ENCODE measurements at regions not wholly inside any gene's neighbourhood (a gene's known extent, or its start where the extent isn't known, plus 50 kb on each side); places are given as distances from the start of the nearest gene placed in this dataset.

DNA sequence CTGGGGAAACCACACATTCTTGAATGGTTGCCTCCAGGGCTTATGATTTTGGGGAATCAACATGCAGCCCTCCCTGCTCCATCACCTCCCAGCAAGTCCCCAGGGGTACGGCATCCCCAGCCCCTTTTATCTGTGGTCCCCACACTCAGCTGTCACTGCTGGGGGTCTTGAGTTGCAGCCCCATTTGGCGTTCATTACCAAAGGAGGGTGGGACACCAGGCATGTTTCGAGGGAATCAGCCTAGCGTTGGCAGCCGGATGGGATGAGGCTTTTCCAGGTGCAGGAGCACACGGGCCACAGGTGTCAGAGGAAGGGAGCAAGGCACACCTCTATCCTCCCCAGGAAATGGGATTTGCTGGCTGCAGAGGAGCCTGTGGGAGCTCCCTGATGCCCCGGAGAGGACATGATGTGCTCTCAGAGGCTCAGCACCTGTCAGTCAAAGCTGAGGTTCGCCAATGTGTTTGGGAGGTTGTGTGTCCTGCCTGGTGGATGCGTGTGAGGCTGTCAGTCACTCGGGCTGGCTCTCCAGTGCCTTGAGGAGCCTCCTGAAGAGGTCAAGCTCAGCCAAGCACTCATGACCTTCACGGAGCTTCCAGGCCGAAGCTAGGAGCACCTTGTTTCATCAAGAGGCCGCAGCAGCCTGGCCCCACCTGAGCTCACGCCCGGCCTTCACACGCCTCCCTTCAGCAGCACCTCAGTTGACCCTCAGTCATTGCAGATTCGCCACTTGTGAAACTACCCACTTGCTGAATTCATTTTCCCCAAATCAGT lies 95.0 kb downstream of the ERMARD start:
- 89% methylated on average over 17 of the region's 17 CpGs; no CpG with 5 or more reads in 1 of the 2 experiments for WGBS, 2 experiments (ENCODE audit: extremely low coverage in 1 of 2, insufficient coverage in 1 of 2, insufficient read length in 1 of 2, insufficient replicate concordance in 2 of 2, low coverage in 1 of 2, low lambda C conversion rate in 2 of 2, missing lambda C conversion rate in 1 of 2)
- TF ChIP-seq YY1 (IDR thresholded peaks at IDR 0.05; ENCODE audit: low read depth, low read length): no peak
- TF ChIP-seq EP300 (IDR thresholded peaks at IDR 0.05; ENCODE audit: borderline replicate concordance in 1 of 2, low read depth in 2 of 2, low read length in 2 of 2): no peak
- TF ChIP-seq SIN3A (conservative IDR thresholded peaks at IDR 0.05 in 1 of 2, IDR thresholded peaks at IDR 0.05 in 1 of 2; ENCODE audit: low read depth in 1 of 2, low read length in 2 of 2): no peak
- TF ChIP-seq TAF1 (IDR thresholded peaks at IDR 0.05; ENCODE audit: low read depth, low read length): no peak
- no peak for TF ChIP-seq CHD1 (IDR thresholded peaks at IDR 0.05; ENCODE audit: low read depth, low read length)
- TF ChIP-seq CEBPB (IDR thresholded peaks at IDR 0.05; ENCODE audit: low read depth, low read length): no peak
- no peak for TF ChIP-seq POLR2AphosphoS5 (IDR thresholded peaks at IDR 0.05; ENCODE audit: low read depth, low read length)
- H4K20me1 ChIP-seq (replicated peaks in 1 of 2; ENCODE audit: control insufficient read depth in 1 of 2, insufficient read depth in 2 of 2, low read length in 2 of 2): peaks cover 0 to 1% of the 10 kb centered on the region in 2 experiments
- FAIRE-seq: no peak
- H3K36me3 ChIP-seq (ENCODE audit: control insufficient read depth in 2 of 4, insufficient read depth in 4 of 4, low read length in 3 of 4): no peaks in the 10 kb centered on the region
- H2AFZ ChIP-seq (ENCODE audit: low read length): no peak overlapping the region
- no peak overlapping the region for H3K27ac ChIP-seq (ENCODE audit: low read depth, low read length)
- no peaks in the 10 kb centered on the region for H3K79me2 ChIP-seq (ENCODE audit: control insufficient read depth in 1 of 2, insufficient read depth in 2 of 2, low read length in 2 of 2)
- no peaks in the 10 kb centered on the region for H3K79me1 ChIP-seq (ENCODE audit: low read depth, low read length)
- H2BK15ac ChIP-seq (ENCODE audit: low read length): no peak overlapping the region
- ChIA-PET POLR2A (ENCODE audit: partially characterized antibody) (no interaction called here), CTCF (ENCODE audit: partially characterized antibody) (interaction anchor here (1.4 to 11.8 kb wide), 3 partner anchors 9 to 40 kb away, joined by 4 to 85 read pairs (median 10); no protein-coding TSS in a partner anchor)
- no peak overlapping the region for H3K4me3 ChIP-seq (ENCODE audit: extremely low read depth in 1 of 4, insufficient read depth in 2 of 4, low read depth in 3 of 4, low read length in 4 of 4)
- H3K4ac ChIP-seq (replicated peaks; ENCODE audit: insufficient read length, low read depth, low read length): no peak overlapping the region
- no peaks in the 10 kb centered on the region for H3K4me1 ChIP-seq (replicated peaks in 1 of 4; ENCODE audit: control insufficient read depth in 3 of 4, insufficient read depth in 4 of 4, low read length in 3 of 4)
- no peak overlapping the region for H2AK5ac ChIP-seq (ENCODE audit: low read depth, low read length)
- no peak for DNase-seq (ENCODE audit: low read depth in 1 of 2, low spot score in 2 of 2)
- H3K9ac ChIP-seq (replicated peaks in 1 of 4; ENCODE audit: extremely low read depth in 1 of 4, low read depth in 3 of 4, low read length in 3 of 4): no peak overlapping the region
- H4K5ac ChIP-seq (ENCODE audit: insufficient read length, low read depth, low read length): no peak overlapping the region
- no peak overlapping the region for H3K18ac ChIP-seq (ENCODE audit: extremely low read depth, low read length)
- no peak overlapping the region for H2BK120ac ChIP-seq (replicated peaks; ENCODE audit: low read depth, low read length)
- H2BK12ac ChIP-seq (ENCODE audit: low read depth, low read length): no peak overlapping the region
- H4K8ac ChIP-seq (ENCODE audit: extremely low read depth, insufficient read depth, low read length): no peak overlapping the region
- H2BK20ac ChIP-seq (ENCODE audit: low read length): no peak overlapping the region
- H3K4me2 ChIP-seq (ENCODE audit: insufficient read depth in 1 of 2, low read depth in 2 of 2, low read length in 2 of 2): no peak overlapping the region
- no peak overlapping the region for H2BK5ac ChIP-seq (ENCODE audit: low read depth, low read length)
- no peak overlapping the region for H4K91ac ChIP-seq (replicated peaks; ENCODE audit: insufficient read length, low read length)
- H3K23ac ChIP-seq (ENCODE audit: insufficient read length): no peak overlapping the region
- no peak overlapping the region for H3K56ac ChIP-seq (replicated peaks; ENCODE audit: insufficient read length, low read depth, low read length)
- H3K23me2 ChIP-seq (ENCODE audit: low read depth, low read length): no peaks in the 10 kb centered on the region
- H3K14ac ChIP-seq (ENCODE audit: insufficient read length): no peak overlapping the region
- H3K9me3 ChIP-seq (ENCODE audit: insufficient read depth in 2 of 2, low read depth in 1 of 2, low read length in 1 of 2): no peaks in the 10 kb centered on the region
- H3K27me3 ChIP-seq (replicated peaks in 1 of 4; ENCODE audit: control insufficient read depth in 3 of 4, extremely low read depth in 1 of 4, insufficient read depth in 3 of 4, low read length in 3 of 4): no peaks in the 10 kb centered on the region

Measured in H1 (cell line).